ENCODE measurements at regions not wholly inside any gene's neighbourhood (a gene's known extent, or its start where the extent isn't known, plus 50 kb on each side); places are given as distances from the start of the nearest gene placed in this dataset.
A peak's percentile ranks its signal among the peaks of the same experiment; 100 is the strongest.
"Not testable (repeated sequence)": the region's sequence is repeated elsewhere in the genome, so short reads cannot be mapped to it uniquely, and the experiment has no call there.

DNA sequence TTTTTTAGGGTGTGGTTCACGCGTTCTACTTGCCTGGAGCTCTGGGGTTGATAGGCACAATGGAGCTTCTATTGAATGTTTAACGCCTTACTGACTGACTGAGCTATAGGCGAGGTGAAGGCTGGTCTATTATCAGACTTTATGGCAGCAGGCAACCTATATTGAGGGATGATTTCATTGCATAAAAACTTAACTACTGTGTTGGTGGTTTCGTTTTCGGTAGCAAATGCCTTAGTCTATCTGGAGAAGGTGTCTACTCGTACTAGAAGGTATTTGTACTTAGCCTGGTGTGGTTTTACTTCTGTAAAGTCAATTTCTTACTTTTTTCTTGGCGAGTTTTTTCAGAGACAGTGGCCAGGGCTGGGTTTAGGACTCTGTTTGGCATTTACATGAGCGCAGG is 162.0 kb upstream of the FRG2C start:
- H3K4me3 ChIP-seq (ENCODE audit: low read length); DNase-seq (ENCODE audit: low read depth): not testable (repeated sequence)

DNA sequence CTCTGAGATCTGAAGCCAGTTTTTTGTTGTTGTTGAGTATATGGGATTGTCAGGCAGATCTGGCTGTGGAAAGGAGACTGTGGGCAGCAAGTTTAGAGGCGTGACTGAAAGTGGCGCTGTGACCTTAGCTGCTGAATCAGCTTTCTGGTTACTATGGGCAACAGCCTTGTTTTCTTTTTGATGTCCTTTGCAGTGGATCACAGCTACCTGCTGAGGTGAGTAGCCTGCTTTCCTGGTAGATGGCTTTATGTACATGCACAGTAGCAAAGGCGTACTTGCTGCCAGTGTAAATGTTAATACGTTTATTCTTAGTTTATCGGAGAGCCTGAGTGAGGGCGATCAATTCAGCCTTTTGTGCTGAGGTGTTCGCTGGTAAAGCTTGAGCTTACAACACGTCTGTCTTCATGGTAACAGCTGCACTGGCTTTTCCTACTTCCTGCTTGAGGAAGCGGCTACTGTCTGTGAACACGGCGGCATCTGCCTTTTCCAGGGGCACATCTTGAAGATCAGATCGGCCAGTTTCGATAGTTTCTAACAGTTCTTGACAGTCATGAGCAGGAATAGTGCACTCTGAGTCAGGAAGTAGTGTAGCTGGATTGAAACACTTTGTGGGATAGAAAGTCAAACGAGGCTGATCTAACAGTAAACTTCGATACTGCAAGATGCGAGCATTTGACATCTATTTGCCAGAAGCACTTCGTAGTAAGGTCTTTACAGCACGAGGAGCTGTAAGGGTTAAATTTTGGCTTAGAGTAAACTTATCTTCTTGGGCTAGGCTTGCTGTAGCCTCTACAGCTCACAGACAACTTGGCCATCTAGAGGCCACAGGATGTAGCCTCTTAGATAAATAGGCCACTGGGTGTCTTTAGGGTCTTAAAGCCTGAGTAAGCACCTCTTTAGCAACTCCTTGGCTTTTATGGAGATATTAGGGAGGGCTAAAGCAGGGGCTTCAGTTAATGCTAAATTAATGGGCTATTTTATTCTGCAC is 161.1 kb upstream of the FRG2C start:
- H3K4me3 ChIP-seq (ENCODE audit: low read length); DNase-seq (ENCODE audit: low read depth): not testable (repeated sequence)

DNA sequence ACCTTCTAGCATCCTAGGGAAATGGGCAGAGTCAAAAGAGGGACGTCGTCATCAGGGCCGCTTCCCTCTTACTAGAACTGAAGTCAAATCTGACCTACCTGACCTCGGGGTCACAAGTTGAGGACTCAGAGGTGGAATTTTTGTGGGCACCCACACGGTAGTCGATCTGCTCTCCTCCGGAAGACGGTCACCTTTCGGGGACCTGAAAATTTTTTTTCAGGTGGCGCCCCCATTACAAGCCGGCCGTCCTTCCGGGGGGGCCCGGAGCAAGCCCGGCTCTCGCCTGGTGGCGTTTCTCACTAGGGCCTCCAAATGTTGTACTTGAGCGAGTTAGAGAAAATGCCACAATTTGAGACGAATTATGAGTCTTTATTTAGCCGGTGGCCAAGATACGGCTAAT is 157.5 kb upstream of the FRG2C start:
- no peak for DNase-seq (ENCODE audit: low read depth)
- TF ChIP-seq, protein P1, sequence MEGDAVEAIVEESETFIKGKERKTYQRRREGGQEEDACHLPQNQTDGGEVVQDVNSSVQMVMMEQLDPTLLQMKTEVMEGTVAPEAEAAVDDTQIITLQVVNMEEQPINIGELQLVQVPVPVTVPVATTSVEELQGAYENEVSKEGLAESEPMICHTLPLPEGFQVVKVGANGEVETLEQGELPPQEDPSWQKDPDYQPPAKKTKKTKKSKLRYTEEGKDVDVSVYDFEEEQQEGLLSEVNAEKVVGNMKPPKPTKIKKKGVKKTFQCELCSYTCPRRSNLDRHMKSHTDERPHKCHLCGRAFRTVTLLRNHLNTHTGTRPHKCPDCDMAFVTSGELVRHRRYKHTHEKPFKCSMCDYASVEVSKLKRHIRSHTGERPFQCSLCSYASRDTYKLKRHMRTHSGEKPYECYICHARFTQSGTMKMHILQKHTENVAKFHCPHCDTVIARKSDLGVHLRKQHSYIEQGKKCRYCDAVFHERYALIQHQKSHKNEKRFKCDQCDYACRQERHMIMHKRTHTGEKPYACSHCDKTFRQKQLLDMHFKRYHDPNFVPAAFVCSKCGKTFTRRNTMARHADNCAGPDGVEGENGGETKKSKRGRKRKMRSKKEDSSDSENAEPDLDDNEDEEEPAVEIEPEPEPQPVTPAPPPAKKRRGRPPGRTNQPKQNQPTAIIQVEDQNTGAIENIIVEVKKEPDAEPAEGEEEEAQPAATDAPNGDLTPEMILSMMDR (conservative IDR thresholded peaks at IDR 0.05; ENCODE audit: low read length) = no peak

GRCh38 chr3:75507956-75508355 is 156.2 kb upstream of the FRG2C start:
- not testable (repeated sequence) for H3K4me3 ChIP-seq (ENCODE audit: low read length); DNase-seq (ENCODE audit: low read depth)

More for the DNA sequence above, 157.5 kb upstream of the FRG2C start:
- H3K4me3 ChIP-seq (ENCODE audit: low read length) = no peak overlapping the region

- not testable (repeated sequence) for DNase-seq (ENCODE audit: low read depth); H3K4me3 ChIP-seq (ENCODE audit: low read length)
These were observed 136.5 kb upstream of the FRG2C start for GRCh38 chr3:75527657-75528056.

DNA sequence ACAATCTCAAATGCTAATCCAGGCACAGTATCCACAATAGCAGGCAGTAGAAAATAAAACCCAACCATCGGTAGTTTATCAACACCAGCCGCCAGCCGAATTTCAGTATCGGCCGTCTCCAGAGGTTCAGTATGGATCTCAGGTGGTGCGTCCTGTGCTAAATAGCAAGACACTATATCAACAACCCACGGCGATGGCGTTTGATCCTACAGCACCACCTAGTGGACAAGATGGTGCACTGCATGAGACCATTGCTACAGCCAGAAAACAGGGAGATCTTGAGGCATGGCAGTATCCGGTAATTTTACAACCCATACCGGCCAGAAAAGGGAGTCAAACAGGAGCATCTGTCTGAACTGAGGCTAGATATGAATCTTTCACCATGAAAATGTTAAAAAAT is 112.0 kb upstream of the FRG2C start:
- not testable (repeated sequence) for H3K4me3 ChIP-seq (ENCODE audit: low read length)
- TF ChIP-seq, protein P1 (conservative IDR thresholded peaks at IDR 0.05; ENCODE audit: low read length) = peak; percentile 56
- peak; percentile 1 for DNase-seq (ENCODE audit: low read depth)

GRCh38 chr3:75564427-75564826 is 99.7 kb upstream of the FRG2C start:
- not testable (repeated sequence) for H3K4me3 ChIP-seq (ENCODE audit: low read length); DNase-seq (ENCODE audit: low read depth)

GRCh38 chr3:75572303-75572702 is 91.8 kb upstream of the FRG2C start:
- not testable (repeated sequence) for H3K4me3 ChIP-seq (ENCODE audit: low read length); DNase-seq (ENCODE audit: low read depth)

DNA sequence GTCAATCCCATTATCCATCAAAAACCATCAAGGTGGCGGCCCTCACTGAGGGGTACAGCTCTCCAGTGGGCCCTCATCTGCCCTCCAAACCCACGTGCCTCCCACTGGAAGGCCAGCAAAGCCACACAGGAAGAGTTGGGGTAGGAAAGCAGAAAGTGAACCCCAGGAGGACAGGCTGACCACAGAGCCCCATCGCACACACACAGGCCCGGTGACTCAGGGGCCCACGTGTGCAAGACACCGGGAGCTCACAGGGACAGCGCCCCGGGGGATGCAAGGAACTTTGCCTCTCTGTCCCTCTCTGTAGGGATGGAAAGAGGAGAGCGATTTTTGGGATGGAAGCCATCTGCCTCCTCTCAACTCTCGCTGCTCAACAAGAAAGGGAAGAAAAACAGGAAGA is 85.0 kb upstream of the FRG2C start:
- H3K4me3 ChIP-seq (ENCODE audit: low read length); DNase-seq (ENCODE audit: low read depth): not testable (repeated sequence)

- H3K4me3 ChIP-seq (ENCODE audit: low read length); DNase-seq (ENCODE audit: low read depth): not testable (repeated sequence)
These were observed 84.6 kb upstream of the FRG2C start for GRCh38 chr3:75579536-75579935.

DNA sequence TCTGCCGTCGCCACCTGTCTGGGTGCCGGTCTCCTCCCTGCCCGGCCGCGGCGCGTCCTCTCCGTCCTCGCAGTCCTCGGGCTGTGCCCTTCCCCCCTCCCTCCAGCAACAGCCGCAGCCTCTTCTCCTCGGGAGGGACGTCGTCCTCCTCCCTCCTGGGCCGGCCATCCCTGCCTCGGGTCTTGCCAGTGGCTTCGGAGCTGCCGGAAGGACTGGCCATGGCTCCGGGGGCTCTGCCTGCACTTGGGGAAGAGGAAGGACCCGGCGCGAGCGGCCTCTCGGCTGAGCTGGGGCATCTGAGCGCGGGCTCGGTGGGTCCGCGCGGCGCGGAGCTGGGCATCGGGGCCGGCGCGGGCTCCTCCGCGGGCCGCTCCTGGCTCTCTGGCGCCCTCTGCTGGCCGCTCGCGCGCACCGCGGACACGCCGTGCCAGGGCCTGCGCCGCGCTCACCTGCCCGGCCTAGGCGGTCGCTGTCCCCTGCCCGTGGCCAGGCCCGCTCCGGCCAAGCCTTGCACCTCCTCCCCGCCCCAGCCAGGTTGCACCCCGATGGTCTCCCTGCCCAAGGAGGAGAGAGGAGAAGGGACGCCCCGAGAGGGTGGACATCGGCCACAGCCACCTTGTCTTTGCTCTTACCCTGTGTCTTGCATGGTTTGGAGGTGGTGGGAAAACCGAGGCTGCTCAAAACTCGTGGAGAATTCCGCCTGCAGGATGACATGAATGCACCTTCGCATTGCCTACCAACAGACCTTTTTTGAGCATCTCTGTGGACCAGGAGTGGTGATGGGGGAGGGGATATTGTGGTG is 83.9 kb upstream of the FRG2C start:
- DNase-seq (ENCODE audit: low read depth) = not testable (repeated sequence)
- H3K4me3 ChIP-seq (ENCODE audit: low read length) = peak overlapping the region; percentile 48

DNA sequence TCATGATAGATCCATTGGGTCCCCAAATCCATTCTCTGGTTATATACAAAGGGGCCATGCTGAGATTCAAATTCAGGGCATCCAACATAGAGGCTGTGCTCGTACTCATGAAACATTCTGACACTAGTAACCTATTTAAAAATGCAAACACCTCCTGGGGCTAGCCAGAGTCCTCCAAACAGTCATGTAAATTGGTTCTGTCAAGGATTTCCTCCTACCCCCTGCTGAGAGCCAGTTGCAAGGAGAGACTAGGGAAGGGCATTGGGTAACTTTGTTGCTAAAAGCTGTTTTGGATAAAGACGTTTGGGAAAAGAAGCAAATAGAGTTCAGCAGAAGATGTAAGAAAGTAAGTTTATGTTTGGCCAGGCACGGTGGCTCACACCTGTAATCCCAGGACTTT is 81.6 kb upstream of the FRG2C start:
- not testable (repeated sequence) for H3K4me3 ChIP-seq (ENCODE audit: low read length); DNase-seq (ENCODE audit: low read depth)

- not testable (repeated sequence) for DNase-seq (ENCODE audit: low read depth); H3K4me3 ChIP-seq (ENCODE audit: low read length)
These were observed 81.0 kb upstream of the FRG2C start for GRCh38 chr3:75583116-75583515.

GRCh38 chr3:75587695-75588094 is 76.4 kb upstream of the FRG2C start:
- DNase-seq (ENCODE audit: low read depth); H3K4me3 ChIP-seq (ENCODE audit: low read length): not testable (repeated sequence)

DNA sequence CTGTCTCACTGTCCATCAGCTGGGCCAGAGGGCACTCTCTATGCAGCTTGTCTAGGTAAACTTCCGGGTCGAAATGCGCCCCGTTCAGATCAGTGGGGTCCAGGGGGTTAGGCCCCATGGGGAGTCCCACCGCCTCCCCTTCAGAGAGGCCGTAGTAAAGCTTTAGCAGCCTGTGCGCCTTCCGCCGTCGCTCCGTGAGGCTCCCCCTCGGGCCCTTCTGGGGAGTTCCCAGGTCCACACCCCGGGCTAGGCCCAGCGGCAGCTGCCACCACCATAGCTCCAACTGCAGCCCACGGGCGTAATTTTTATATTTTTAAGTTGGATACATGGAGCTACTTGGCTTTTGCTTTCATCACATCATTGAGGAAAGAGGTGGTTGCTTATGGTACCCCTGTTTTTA is 73.7 kb upstream of the FRG2C start:
- DNase-seq (ENCODE audit: low read depth); H3K4me3 ChIP-seq (ENCODE audit: low read length): not testable (repeated sequence)

Measured in AG10803 (cell line).